SK-N-SH treated with all-trans-retinoic acid at 6 μM for 48 hours (cell line): ENCODE measurements at regions not wholly inside any gene's neighbourhood (a gene's known extent, or its start where the extent isn't known, plus 50 kb on each side); places are given as distances from the start of the nearest gene placed in this dataset.

ENCODE experiments used
- ATAC-seq: fragments of 200-7000 bp; cut with Tn5 transposase; 3 replicates; pipeline ENCODE4 v1.9.1; 2020; ENCODE audit warnings: mild to moderate bottlenecking, moderate library complexity
- ARNTL ChIP-seq: fragments of 450-650 bp; formaldehyde crosslinking; IDR thresholded peaks from 2 replicates; pipeline ENCODE4 v1.5.0; 2020; ENCODE audit warnings: low read depth, mild to moderate bottlenecking, moderate library complexity, borderline replicate concordance
- ESRRG ChIP-seq: fragments of 250-450 bp; sonication (Bioruptor Pico); IDR thresholded peaks from 2 replicates; pipeline ENCODE4 v1.6.1; 2021; ENCODE audit warnings: mild to moderate bottlenecking
- ISL1 ChIP-seq: fragments of 250-450 bp; sonication (Bioruptor Pico); IDR thresholded peaks from 2 replicates; pipeline ENCODE4 v2.1.2; 2022; ENCODE audit warnings: mild to moderate bottlenecking, moderate library complexity
- OSR1 ChIP-seq: fragments of 250-450 bp; sonication (Bioruptor Pico); IDR thresholded peaks from 2 replicates; pipeline ENCODE4 v1.8.0; 2022; ENCODE audit warnings: moderate library complexity, mild to moderate bottlenecking, inconsistent platforms
- PPARA ChIP-seq: fragments of 250-450 bp; sonication (Bioruptor Pico); IDR thresholded peaks from 2 replicates; pipeline ENCODE4 v1.5.0; 2020; ENCODE audit warnings: mild to moderate bottlenecking, borderline replicate concordance
- RARB ChIP-seq: fragments of 250-450 bp; sonication (Bioruptor Pico); IDR thresholded peaks from 2 replicates; pipeline ENCODE4 v1.8.0; 2021; ENCODE audit warnings: mild to moderate bottlenecking, moderate library complexity
- SNAI2 ChIP-seq: fragments of 250-450 bp; sonication (Bioruptor Pico); IDR thresholded peaks from 2 replicates; pipeline ENCODE4 v1.5.0; 2020; ENCODE audit warnings: mild to moderate bottlenecking, moderate library complexity
- TCF4 ChIP-seq: fragments of 250-450 bp; sonication (Bioruptor Pico); IDR thresholded peaks from 2 replicates; pipeline ENCODE4 v1.8.0; 2021; ENCODE audit warnings: mild to moderate bottlenecking, moderate library complexity, borderline replicate concordance
- TOX ChIP-seq: fragments of 250-450 bp; sonication (Bioruptor Pico); IDR thresholded peaks from 2 replicates; pipeline ENCODE4 v1.8.0; 2021; ENCODE audit warnings: mild to moderate bottlenecking, moderate library complexity, borderline replicate concordance
- ZC3H10 ChIP-seq: fragments of 250-450 bp; sonication (Bioruptor Pico); IDR thresholded peaks from 2 replicates; pipeline ENCODE4 v1.5.1; 2021; ENCODE audit warnings: mild to moderate bottlenecking, moderate library complexity
- ZFP3 ChIP-seq: fragments of 250-450 bp; sonication (Bioruptor Pico); IDR thresholded peaks from 2 replicates; pipeline ENCODE4 v1.5.0; 2020; ENCODE audit warnings: mild to moderate bottlenecking, moderate library complexity
- ZNF565 ChIP-seq: fragments of 450-650 bp; formaldehyde crosslinking; conservative IDR thresholded peaks from 2 replicates; pipeline ENCODE4 v1.5.0; 2020; ENCODE audit warnings: low read depth, mild to moderate bottlenecking, moderate library complexity
- ZNF70 ChIP-seq: fragments of 450-650 bp; formaldehyde crosslinking; IDR thresholded peaks from 2 replicates; pipeline ENCODE4 v1.5.0; 2020; ENCODE audit warnings: mild to moderate bottlenecking, moderate library complexity
- ZNF8 ChIP-seq: fragments of 450-650 bp; formaldehyde crosslinking; IDR thresholded peaks from 2 replicates; pipeline ENCODE4 v1.5.0; 2020; ENCODE audit warnings: mild to moderate bottlenecking, moderate library complexity
- TF ChIP-seq, protein P1 (sequence below): fragments of 250-450 bp; sonication (Bioruptor Pico); IDR thresholded peaks from 2 replicates; pipeline ENCODE4 v1.5.1; 2020; ENCODE audit warnings: low read depth, mild to moderate bottlenecking, moderate library complexity
- TF ChIP-seq, protein P2 (sequence below): fragments of 250-450 bp; sonication (Bioruptor Pico); IDR thresholded peaks from 2 replicates; pipeline ENCODE4 v1.5.1; 2021; ENCODE audit warnings: mild to moderate bottlenecking, moderate library complexity
- TF ChIP-seq, protein P3 (sequence below): fragments of 250-450 bp; sonication (Bioruptor Pico); IDR thresholded peaks from 2 replicates; pipeline ENCODE4 v1.8.0; 2021; ENCODE audit warnings: low read depth, mild to moderate bottlenecking, moderate library complexity, borderline replicate concordance
- TF ChIP-seq, protein P4 (sequence below): fragments of 250-450 bp; sonication (Bioruptor Pico); IDR thresholded peaks from 2 replicates; pipeline ENCODE4 v1.8.0; 2020; ENCODE audit warnings: mild to moderate bottlenecking, moderate library complexity, borderline replicate concordance
- TF ChIP-seq, protein P5 (sequence below): fragments of 250-450 bp; sonication (Bioruptor Pico); IDR thresholded peaks from 2 replicates; pipeline ENCODE4 v1.5.0; 2020; ENCODE audit warnings: mild to moderate bottlenecking, moderate library complexity

DNA sequence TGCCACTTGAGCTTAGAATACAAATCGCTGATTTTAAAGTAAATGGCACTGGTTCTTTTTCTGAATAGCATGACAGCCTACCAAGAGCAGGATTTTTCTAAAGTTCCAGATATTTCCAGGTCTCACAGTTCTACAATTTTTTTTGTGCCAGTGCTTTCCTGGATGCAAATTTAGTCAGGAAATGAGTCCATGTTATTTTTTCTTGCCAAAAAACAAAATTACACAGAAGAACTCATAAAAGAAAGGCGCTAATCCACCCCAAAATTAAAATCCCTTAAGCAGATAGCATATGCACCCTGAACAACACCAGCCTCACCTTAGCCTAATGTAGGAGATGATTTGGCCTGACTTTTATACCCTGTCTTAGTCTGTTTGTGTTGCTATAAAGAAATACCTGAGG is 86.4 kb upstream of the ARG1 start (continued):
- TF ChIP-seq, protein P1, sequence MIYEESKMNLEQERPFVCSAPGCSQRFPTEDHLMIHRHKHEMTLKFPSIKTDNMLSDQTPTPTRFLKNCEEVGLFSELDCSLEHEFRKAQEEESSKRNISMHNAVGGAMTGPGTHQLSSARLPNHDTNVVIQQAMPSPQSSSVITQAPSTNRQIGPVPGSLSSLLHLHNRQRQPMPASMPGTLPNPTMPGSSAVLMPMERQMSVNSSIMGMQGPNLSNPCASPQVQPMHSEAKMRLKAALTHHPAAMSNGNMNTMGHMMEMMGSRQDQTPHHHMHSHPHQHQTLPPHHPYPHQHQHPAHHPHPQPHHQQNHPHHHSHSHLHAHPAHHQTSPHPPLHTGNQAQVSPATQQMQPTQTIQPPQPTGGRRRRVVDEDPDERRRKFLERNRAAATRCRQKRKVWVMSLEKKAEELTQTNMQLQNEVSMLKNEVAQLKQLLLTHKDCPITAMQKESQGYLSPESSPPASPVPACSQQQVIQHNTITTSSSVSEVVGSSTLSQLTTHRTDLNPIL (CRISPR knock-in tag), result no peak

DNA sequence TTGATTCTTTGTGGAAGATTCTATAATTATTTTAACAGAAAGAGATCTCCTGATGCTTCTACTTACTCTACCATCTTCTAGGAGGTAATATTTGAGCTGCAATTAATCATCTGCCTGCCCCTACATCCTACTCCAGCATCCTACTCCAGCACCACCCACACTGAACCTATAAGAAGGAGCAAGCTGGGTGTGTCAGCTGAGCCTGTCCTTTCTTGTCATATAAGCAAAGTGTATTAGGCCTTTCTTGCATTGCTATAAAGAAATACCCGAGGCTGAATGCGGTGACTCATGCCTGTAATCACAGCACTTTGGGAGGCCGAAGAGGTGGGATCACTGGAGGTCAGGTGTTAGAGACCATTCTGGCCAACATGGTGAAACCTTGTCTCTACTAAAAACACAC is 84.2 kb upstream of the ARG1 start:
- TF ChIP-seq TOX (CRISPR knock-in tag), result no peak
- TF ChIP-seq ZNF565 (CRISPR knock-in tag), result no peak
- TF ChIP-seq, protein P2, sequence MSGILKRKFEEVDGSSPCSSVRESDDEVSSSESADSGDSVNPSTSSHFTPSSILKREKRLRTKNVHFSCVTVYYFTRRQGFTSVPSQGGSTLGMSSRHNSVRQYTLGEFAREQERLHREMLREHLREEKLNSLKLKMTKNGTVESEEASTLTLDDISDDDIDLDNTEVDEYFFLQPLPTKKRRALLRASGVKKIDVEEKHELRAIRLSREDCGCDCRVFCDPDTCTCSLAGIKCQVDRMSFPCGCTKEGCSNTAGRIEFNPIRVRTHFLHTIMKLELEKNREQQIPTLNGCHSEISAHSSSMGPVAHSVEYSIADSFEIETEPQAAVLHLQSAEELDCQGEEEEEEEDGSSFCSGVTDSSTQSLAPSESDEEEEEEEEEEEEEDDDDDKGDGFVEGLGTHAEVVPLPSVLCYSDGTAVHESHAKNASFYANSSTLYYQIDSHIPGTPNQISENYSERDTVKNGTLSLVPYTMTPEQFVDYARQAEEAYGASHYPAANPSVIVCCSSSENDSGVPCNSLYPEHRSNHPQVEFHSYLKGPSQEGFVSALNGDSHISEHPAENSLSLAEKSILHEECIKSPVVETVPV (CRISPR knock-in tag), result no peak
- TF ChIP-seq, protein P3, sequence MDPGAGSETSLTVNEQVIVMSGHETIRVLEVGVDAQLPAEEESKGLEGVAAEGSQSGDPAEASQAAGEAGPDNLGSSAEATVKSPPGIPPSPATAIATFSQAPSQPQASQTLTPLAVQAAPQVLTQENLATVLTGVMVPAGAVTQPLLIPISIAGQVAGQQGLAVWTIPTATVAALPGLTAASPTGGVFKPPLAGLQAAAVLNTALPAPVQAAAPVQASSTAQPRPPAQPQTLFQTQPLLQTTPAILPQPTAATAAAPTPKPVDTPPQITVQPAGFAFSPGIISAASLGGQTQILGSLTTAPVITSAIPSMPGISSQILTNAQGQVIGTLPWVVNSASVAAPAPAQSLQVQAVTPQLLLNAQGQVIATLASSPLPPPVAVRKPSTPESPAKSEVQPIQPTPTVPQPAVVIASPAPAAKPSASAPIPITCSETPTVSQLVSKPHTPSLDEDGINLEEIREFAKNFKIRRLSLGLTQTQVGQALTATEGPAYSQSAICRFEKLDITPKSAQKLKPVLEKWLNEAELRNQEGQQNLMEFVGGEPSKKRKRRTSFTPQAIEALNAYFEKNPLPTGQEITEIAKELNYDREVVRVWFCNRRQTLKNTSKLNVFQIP (CRISPR knock-in tag), result no peak
- no peak for TF ChIP-seq ZFP3
- no peak for TF ChIP-seq ARNTL (CRISPR knock-in tag)
- TF ChIP-seq ZC3H10 (CRISPR knock-in tag), result no peak
- TF ChIP-seq, all 23 proteins: peak for 0
- no peak for ATAC-seq

DNA sequence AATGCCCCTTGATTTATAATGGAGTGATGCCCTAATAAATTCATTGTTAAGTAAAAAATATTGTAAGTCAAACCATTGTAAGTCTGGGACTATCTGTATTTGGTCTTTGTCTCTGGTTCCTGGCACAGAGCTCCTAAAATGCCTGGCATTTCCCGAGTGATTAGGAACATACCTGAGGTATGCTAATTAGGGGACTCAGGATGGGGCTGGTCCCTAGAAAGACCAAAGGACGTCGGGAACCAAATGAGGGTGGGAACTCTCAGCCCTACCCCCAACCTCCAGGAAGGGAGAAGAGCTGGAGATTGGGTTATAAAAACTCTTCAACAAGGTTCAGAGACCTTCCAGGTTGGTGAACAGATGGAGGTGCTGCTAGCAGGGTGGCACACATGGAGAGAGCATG is 82.6 kb upstream of the ARG1 start:
- TF ChIP-seq OSR1 (CRISPR knock-in tag), result no peak
- TF ChIP-seq, protein P4, sequence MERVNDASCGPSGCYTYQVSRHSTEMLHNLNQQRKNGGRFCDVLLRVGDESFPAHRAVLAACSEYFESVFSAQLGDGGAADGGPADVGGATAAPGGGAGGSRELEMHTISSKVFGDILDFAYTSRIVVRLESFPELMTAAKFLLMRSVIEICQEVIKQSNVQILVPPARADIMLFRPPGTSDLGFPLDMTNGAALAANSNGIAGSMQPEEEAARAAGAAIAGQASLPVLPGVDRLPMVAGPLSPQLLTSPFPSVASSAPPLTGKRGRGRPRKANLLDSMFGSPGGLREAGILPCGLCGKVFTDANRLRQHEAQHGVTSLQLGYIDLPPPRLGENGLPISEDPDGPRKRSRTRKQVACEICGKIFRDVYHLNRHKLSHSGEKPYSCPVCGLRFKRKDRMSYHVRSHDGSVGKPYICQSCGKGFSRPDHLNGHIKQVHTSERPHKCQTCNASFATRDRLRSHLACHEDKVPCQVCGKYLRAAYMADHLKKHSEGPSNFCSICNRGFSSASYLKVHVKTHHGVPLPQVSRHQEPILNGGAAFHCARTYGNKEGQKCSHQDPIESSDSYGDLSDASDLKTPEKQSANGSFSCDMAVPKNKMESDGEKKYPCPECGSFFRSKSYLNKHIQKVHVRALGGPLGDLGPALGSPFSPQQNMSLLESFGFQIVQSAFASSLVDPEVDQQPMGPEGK (CRISPR knock-in tag), result no peak
- no peak for TF ChIP-seq TCF4 (CRISPR knock-in tag)
- TF ChIP-seq PPARA (CRISPR knock-in tag), result no peak
- TF ChIP-seq ESRRG (CRISPR knock-in tag), result no peak
- TF ChIP-seq, protein P5, sequence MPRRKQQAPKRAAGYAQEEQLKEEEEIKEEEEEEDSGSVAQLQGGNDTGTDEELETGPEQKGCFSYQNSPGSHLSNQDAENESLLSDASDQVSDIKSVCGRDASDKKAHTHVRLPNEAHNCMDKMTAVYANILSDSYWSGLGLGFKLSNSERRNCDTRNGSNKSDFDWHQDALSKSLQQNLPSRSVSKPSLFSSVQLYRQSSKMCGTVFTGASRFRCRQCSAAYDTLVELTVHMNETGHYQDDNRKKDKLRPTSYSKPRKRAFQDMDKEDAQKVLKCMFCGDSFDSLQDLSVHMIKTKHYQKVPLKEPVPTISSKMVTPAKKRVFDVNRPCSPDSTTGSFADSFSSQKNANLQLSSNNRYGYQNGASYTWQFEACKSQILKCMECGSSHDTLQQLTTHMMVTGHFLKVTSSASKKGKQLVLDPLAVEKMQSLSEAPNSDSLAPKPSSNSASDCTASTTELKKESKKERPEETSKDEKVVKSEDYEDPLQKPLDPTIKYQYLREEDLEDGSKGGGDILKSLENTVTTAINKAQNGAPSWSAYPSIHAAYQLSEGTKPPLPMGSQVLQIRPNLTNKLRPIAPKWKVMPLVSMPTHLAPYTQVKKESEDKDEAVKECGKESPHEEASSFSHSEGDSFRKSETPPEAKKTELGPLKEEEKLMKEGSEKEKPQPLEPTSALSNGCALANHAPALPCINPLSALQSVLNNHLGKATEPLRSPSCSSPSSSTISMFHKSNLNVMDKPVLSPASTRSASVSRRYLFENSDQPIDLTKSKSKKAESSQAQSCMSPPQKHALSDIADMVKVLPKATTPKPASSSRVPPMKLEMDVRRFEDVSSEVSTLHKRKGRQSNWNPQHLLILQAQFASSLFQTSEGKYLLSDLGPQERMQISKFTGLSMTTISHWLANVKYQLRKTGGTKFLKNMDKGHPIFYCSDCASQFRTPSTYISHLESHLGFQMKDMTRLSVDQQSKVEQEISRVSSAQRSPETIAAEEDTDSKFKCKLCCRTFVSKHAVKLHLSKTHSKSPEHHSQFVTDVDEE (CRISPR knock-in tag), result no peak
- no peak for ATAC-seq

DNA sequence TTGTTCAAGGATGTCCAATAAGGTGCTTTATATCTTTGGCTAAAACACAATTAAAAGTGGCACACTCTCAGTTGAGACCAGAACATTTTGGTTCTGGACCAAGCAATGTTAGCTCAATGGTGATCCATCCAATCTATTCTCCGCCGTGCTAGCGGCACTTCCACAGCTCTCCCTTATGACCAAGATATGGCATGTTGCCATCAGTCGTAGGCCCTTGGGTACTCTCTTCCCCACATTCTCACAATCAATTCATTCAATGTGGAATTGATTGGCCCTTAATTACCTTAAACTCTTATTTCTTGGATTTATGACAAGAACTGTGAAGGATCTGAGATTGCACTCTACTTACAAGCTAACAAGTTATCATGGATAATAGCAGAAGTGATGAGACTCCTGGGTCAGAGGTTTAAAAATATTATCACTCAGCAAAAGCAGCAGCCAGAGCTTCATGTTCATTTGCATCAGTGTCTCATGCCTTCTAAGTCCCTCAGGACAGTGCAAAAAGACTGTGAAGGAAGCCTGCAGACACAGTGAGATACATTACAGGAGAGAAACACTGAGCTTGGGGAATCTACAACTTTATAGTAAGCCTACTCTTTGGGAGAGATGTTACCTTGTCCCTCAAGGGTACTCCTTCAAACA is 80.0 kb upstream of the ARG1 start:
- ATAC-seq, result no peak
- TF ChIP-seq ISL1 (CRISPR knock-in tag) (no peak), ZNF70 (no peak), ZNF8 (CRISPR knock-in tag) (no peak), RARB (CRISPR knock-in tag) (no peak), PPARA (CRISPR knock-in tag) (no peak), ESRRG (CRISPR knock-in tag) (no peak), OSR1 (CRISPR knock-in tag) (no peak), TCF4 (CRISPR knock-in tag) (no peak), SNAI2 (no peak), ARNTL (CRISPR knock-in tag) (no peak), ZNF565 (CRISPR knock-in tag) (no peak), TOX (CRISPR knock-in tag) (no peak)
- TF ChIP-seq, protein P5 (CRISPR knock-in tag), result no peak
- TF ChIP-seq, protein P4 (CRISPR knock-in tag), result no peak
